ENCODE measurements at regions not wholly inside any gene's neighbourhood (a gene's known extent, or its start where the extent isn't known, plus 50 kb on each side); places are given as distances from the start of the nearest gene placed in this dataset.

- no CpG with 5 or more reads among the region's 2 CpGs for WGBS (ENCODE audit: extremely low coverage, insufficient coverage, low lambda C conversion rate)
- no peaks in the 10 kb centered on the region for H3K79me1 ChIP-seq (ENCODE audit: low read length)
Observed at GRCh38 chr12:90287585-90287984, 578.9 kb upstream of the ATP2B1 start.

GRCh38 chr12:90281154-90281868 is 572.7 kb upstream of the ATP2B1 start:
- no CpG with 5 or more reads among the region's 1 CpG for WGBS (ENCODE audit: extremely low coverage, insufficient coverage, low lambda C conversion rate)
- no peak overlapping the region for H3K4me3 ChIP-seq (ENCODE audit: low read length)
- H3K27me3 ChIP-seq (ENCODE audit: insufficient read depth, low read length, poor library complexity), result no peaks in the 10 kb centered on the region

More at GRCh38 chr12:90287585-90287984, 578.9 kb upstream of the ATP2B1 start:
- Histone ChIP-seq H4K8ac (ENCODE audit: low read depth, low read length) (no peak overlapping the region), H3K4me2 (ENCODE audit: low read length) (no peak overlapping the region), H4K5ac (ENCODE audit: low read length) (no peak overlapping the region), H2BK5ac (ENCODE audit: low read length) (no peak overlapping the region), H3K27me3 (ENCODE audit: insufficient read depth, low read length, poor library complexity) (no peaks in the 10 kb centered on the region), H2BK120ac (ENCODE audit: low read depth, low read length) (no peak overlapping the region), H2BK15ac (replicated peaks; ENCODE audit: low read depth) (no peak overlapping the region), H3K9ac (ENCODE audit: low read length) (no peak overlapping the region), H3K36me3 (ENCODE audit: control insufficient read depth, insufficient read depth, low read length) (no peaks in the 10 kb centered on the region), H3K79me2 (ENCODE audit: control insufficient read depth, insufficient read depth, low read length) (no peaks in the 10 kb centered on the region), H2AK5ac (ENCODE audit: low read length) (no peak overlapping the region), H3K4me3 (ENCODE audit: low read length) (no peak overlapping the region), H3K56ac (ENCODE audit: low read length) (no peak overlapping the region), H3K23ac (ENCODE audit: low read length) (no peak overlapping the region), H3K4ac (ENCODE audit: low read depth, low read length) (no peak overlapping the region), H3K4me1 (ENCODE audit: control insufficient read depth, low read depth, low read length) (no peaks in the 10 kb centered on the region), H3K18ac (ENCODE audit: low read length) (no peak overlapping the region), H3K27ac (ENCODE audit: low read depth, low read length) (no peak overlapping the region)
- DNase-seq, result peak; percentile 13

GRCh38 chr12:90280564-90281058 is 572.0 kb upstream of the ATP2B1 start:
- H2BK120ac ChIP-seq (ENCODE audit: low read depth, low read length), result no peak overlapping the region
- no peak overlapping the region for H3K23ac ChIP-seq (ENCODE audit: low read length)
- H4K8ac ChIP-seq (ENCODE audit: low read depth, low read length), result no peak overlapping the region
- WGBS (ENCODE audit: extremely low coverage, insufficient coverage, low lambda C conversion rate), result no CpG with 5 or more reads among the region's 1 CpG
- H3K79me2 ChIP-seq (ENCODE audit: control insufficient read depth, insufficient read depth, low read length), result no peaks in the 10 kb centered on the region
- H3K27me3 ChIP-seq (ENCODE audit: insufficient read depth, low read length, poor library complexity), result no peaks in the 10 kb centered on the region
- no peaks in the 10 kb centered on the region for H3K4me1 ChIP-seq (ENCODE audit: control insufficient read depth, low read depth, low read length)
- H2BK5ac ChIP-seq (ENCODE audit: low read length), result no peak overlapping the region
- H4K5ac ChIP-seq (ENCODE audit: low read length), result no peak overlapping the region
- H2AK5ac ChIP-seq (ENCODE audit: low read length), result no peak overlapping the region
- H3K9ac ChIP-seq (ENCODE audit: low read length), result no peak overlapping the region
- H3K27ac ChIP-seq (ENCODE audit: low read depth, low read length), result no peak overlapping the region
- no peak overlapping the region for H2BK15ac ChIP-seq (replicated peaks; ENCODE audit: low read depth)
- no peak overlapping the region for H3K4me3 ChIP-seq (ENCODE audit: low read length)
- H3K4ac ChIP-seq (ENCODE audit: low read depth, low read length), result no peak overlapping the region
- H3K36me3 ChIP-seq (ENCODE audit: control insufficient read depth, insufficient read depth, low read length), result no peaks in the 10 kb centered on the region
- no peak overlapping the region for H3K4me2 ChIP-seq (ENCODE audit: low read length)
- H3K18ac ChIP-seq (ENCODE audit: low read length), result no peak overlapping the region
- DNase-seq, result no peak
- H3K79me1 ChIP-seq (ENCODE audit: low read length), result no peaks in the 10 kb centered on the region
- no peak overlapping the region for H3K56ac ChIP-seq (ENCODE audit: low read length)

More at GRCh38 chr12:90281154-90281868, 572.7 kb upstream of the ATP2B1 start:
- Histone ChIP-seq H3K9ac (ENCODE audit: low read length) (no peak overlapping the region), H3K23ac (ENCODE audit: low read length) (no peak overlapping the region), H3K4me2 (ENCODE audit: low read length) (no peak overlapping the region), H3K27ac (ENCODE audit: low read depth, low read length) (no peak overlapping the region), H4K5ac (ENCODE audit: low read length) (no peak overlapping the region), H2BK5ac (ENCODE audit: low read length) (no peak overlapping the region), H3K36me3 (ENCODE audit: control insufficient read depth, insufficient read depth, low read length) (no peaks in the 10 kb centered on the region), H4K8ac (ENCODE audit: low read depth, low read length) (no peak overlapping the region), H2AK5ac (ENCODE audit: low read length) (no peak overlapping the region), H2BK120ac (ENCODE audit: low read depth, low read length) (no peak overlapping the region), H3K56ac (ENCODE audit: low read length) (no peak overlapping the region), H3K79me1 (ENCODE audit: low read length) (no peaks in the 10 kb centered on the region), H3K79me2 (ENCODE audit: control insufficient read depth, insufficient read depth, low read length) (no peaks in the 10 kb centered on the region), H3K4ac (ENCODE audit: low read depth, low read length) (no peak overlapping the region), H3K18ac (ENCODE audit: low read length) (no peak overlapping the region), H2BK15ac (replicated peaks; ENCODE audit: low read depth) (no peak overlapping the region), H3K4me1 (ENCODE audit: control insufficient read depth, low read depth, low read length) (no peaks in the 10 kb centered on the region)
- no peak for DNase-seq

- H3K27me3 ChIP-seq (ENCODE audit: insufficient read depth, low read length, poor library complexity), result no peaks in the 10 kb centered on the region
- no peak overlapping the region for H2BK15ac ChIP-seq (replicated peaks; ENCODE audit: low read depth)
- no peak for DNase-seq
- H3K79me2 ChIP-seq (ENCODE audit: control insufficient read depth, insufficient read depth, low read length), result no peaks in the 10 kb centered on the region
- H2AK5ac ChIP-seq (ENCODE audit: low read length), result no peak overlapping the region
- WGBS (ENCODE audit: extremely low coverage, insufficient coverage, low lambda C conversion rate), result no CpG with 5 or more reads among the region's 1 CpG
- H4K8ac ChIP-seq (ENCODE audit: low read depth, low read length), result no peak overlapping the region
- no peak overlapping the region for H3K18ac ChIP-seq (ENCODE audit: low read length)
- H2BK120ac ChIP-seq (ENCODE audit: low read depth, low read length), result no peak overlapping the region
- H3K56ac ChIP-seq (ENCODE audit: low read length), result no peak overlapping the region
- no peaks in the 10 kb centered on the region for H3K4me1 ChIP-seq (ENCODE audit: control insufficient read depth, low read depth, low read length)
- H3K4ac ChIP-seq (ENCODE audit: low read depth, low read length), result no peak overlapping the region
- H3K36me3 ChIP-seq (ENCODE audit: control insufficient read depth, insufficient read depth, low read length), result no peaks in the 10 kb centered on the region
- H3K4me2 ChIP-seq (ENCODE audit: low read length), result no peak overlapping the region
- no peak overlapping the region for H3K27ac ChIP-seq (ENCODE audit: low read depth, low read length)
- no peak overlapping the region for H3K23ac ChIP-seq (ENCODE audit: low read length)
- no peaks in the 10 kb centered on the region for H3K79me1 ChIP-seq (ENCODE audit: low read length)
- H2BK5ac ChIP-seq (ENCODE audit: low read length), result no peak overlapping the region
- H3K4me3 ChIP-seq (ENCODE audit: low read length), result no peak overlapping the region
- H4K5ac ChIP-seq (ENCODE audit: low read length), result no peak overlapping the region
- H3K9ac ChIP-seq (ENCODE audit: low read length), result no peak overlapping the region
Observed at GRCh38 chr12:90280033-90280432, 571.4 kb upstream of the ATP2B1 start.

GRCh38 chr12:90275088-90275487 is 566.5 kb upstream of the ATP2B1 start:
- Histone ChIP-seq H3K4ac (ENCODE audit: low read depth, low read length) (no peak overlapping the region), H3K4me2 (ENCODE audit: low read length) (no peak overlapping the region), H3K27me3 (ENCODE audit: insufficient read depth, low read length, poor library complexity) (no peaks in the 10 kb centered on the region), H4K8ac (ENCODE audit: low read depth, low read length) (no peak overlapping the region), H3K9ac (ENCODE audit: low read length) (no peak overlapping the region), H2BK15ac (replicated peaks; ENCODE audit: low read depth) (no peak overlapping the region), H3K27ac (ENCODE audit: low read depth, low read length) (no peak overlapping the region), H4K5ac (ENCODE audit: low read length) (no peak overlapping the region), H3K56ac (ENCODE audit: low read length) (no peak overlapping the region), H3K79me1 (ENCODE audit: low read length) (no peaks in the 10 kb centered on the region), H3K18ac (ENCODE audit: low read length) (no peak overlapping the region), H2BK5ac (ENCODE audit: low read length) (no peak overlapping the region), H3K4me1 (ENCODE audit: control insufficient read depth, low read depth, low read length) (no peaks in the 10 kb centered on the region), H3K79me2 (ENCODE audit: control insufficient read depth, insufficient read depth, low read length) (no peaks in the 10 kb centered on the region), H2BK120ac (ENCODE audit: low read depth, low read length) (no peak overlapping the region), H2AK5ac (ENCODE audit: low read length) (no peak overlapping the region), H3K23ac (ENCODE audit: low read length) (no peak overlapping the region), H3K4me3 (ENCODE audit: low read length) (no peak overlapping the region), H3K36me3 (ENCODE audit: control insufficient read depth, insufficient read depth, low read length) (no peaks in the 10 kb centered on the region)
- WGBS (ENCODE audit: extremely low coverage, insufficient coverage, low lambda C conversion rate), result no CpG with 5 or more reads among the region's 2 CpGs
- DNase-seq, result no peak

GRCh38 chr12:90274407-90274806 is 565.8 kb upstream of the ATP2B1 start:
- no peak overlapping the region for H4K5ac ChIP-seq (ENCODE audit: low read length)
- no peaks in the 10 kb centered on the region for H3K79me2 ChIP-seq (ENCODE audit: control insufficient read depth, insufficient read depth, low read length)
- H3K36me3 ChIP-seq (ENCODE audit: control insufficient read depth, insufficient read depth, low read length), result no peaks in the 10 kb centered on the region
- no peak overlapping the region for H3K23ac ChIP-seq (ENCODE audit: low read length)
- H3K4me2 ChIP-seq (ENCODE audit: low read length), result no peak overlapping the region
- no CpG with 5 or more reads among the region's 1 CpG for whole genome bisulfite sequencing (ENCODE audit: extremely low coverage, insufficient coverage, low lambda C conversion rate)
- H2AK5ac ChIP-seq (ENCODE audit: low read length), result no peak overlapping the region
- H3K4me3 ChIP-seq (ENCODE audit: low read length), result no peak overlapping the region
- H3K4me1 ChIP-seq (ENCODE audit: control insufficient read depth, low read depth, low read length), result no peaks in the 10 kb centered on the region
- no peak overlapping the region for H3K18ac ChIP-seq (ENCODE audit: low read length)
- H3K27ac ChIP-seq (ENCODE audit: low read depth, low read length), result no peak overlapping the region
- H3K4ac ChIP-seq (ENCODE audit: low read depth, low read length), result no peak overlapping the region
- peak; percentile 42 for DNase-seq
- H3K27me3 ChIP-seq (ENCODE audit: insufficient read depth, low read length, poor library complexity), result no peaks in the 10 kb centered on the region
- H3K79me1 ChIP-seq (ENCODE audit: low read length), result no peaks in the 10 kb centered on the region
- no peak overlapping the region for H2BK5ac ChIP-seq (ENCODE audit: low read length)
- H3K9ac ChIP-seq (ENCODE audit: low read length), result no peak overlapping the region
- H2BK15ac ChIP-seq (replicated peaks; ENCODE audit: low read depth), result no peak overlapping the region
- H3K56ac ChIP-seq (ENCODE audit: low read length), result no peak overlapping the region
- no peak overlapping the region for H4K8ac ChIP-seq (ENCODE audit: low read depth, low read length)
- H2BK120ac ChIP-seq (ENCODE audit: low read depth, low read length), result no peak overlapping the region

Data from mesendoderm (in vitro differentiated cells).